Activated CD8-positive, alpha-beta memory T cell treated with anti-CD3 and anti-CD28 coated beads, Interleukin-2, amount 50 U/mL, for 24 hours (primary cell): ENCODE measurements at regions not wholly inside any gene's neighbourhood (a gene's known extent, or its start where the extent isn't known, plus 50 kb on each side); places are given as distances from the start of the nearest gene placed in this dataset.

Experiments
- DNase-seq: peaks from one replicate; pipeline ENCODE4 v3.0.0-alpha.2; 2020; ENCODE audit errors: extremely low read depth

DNA sequence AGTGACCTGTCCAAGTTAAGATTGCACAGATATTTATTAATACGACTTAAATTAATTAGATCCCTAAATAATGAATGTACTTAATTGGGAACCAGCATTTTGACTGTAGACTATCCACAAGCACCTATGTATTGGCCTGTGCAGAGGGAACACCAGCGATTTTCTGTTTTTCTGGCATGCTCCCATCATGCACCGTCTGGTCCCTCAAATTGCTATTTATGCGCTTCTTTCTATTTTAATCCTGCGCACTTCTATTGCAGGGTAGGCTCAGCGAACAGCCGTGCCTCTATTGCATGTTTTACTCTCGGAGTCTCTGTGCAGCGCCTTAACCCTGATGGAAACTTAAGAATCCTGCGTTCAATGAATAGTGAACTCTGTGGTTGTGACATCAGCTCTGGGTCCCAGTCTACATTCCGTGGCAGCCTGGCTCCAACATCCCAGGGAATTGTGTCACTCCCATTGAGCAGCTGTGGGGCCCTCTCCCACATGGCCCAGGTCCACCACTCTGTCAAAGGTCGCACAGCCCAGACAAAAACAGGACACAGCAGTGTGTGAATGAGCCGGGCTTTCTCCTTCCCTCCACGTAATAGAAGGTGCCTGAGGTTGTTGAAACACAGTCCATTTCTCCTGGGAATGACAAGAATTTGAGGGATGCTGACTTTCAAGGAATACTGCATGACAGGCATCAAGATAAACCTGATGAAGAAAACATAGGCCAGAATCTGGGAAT, 239.7 kb upstream of the KLF6 start:
- no peak for DNase-seq

DNA sequence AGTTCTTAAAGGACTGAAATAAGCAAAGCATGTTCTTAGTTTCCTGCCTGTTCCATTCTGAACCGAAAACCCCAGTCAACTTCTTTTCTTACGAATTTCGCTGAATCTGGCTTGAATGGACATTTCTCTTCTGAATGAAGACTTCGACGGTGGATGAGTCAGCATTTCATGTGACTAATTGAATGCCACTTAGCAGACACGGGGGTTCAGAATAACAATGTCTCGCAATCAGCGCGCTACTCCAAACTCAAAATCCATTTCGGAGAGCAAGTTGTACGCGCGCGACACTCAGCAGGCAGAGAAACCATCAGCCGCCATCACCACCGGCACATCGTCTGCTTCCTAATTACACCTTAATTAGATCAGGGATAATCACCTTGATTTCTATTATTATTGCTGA, 239.0 kb upstream of the KLF6 start:
- DNase-seq, result no peak

DNA sequence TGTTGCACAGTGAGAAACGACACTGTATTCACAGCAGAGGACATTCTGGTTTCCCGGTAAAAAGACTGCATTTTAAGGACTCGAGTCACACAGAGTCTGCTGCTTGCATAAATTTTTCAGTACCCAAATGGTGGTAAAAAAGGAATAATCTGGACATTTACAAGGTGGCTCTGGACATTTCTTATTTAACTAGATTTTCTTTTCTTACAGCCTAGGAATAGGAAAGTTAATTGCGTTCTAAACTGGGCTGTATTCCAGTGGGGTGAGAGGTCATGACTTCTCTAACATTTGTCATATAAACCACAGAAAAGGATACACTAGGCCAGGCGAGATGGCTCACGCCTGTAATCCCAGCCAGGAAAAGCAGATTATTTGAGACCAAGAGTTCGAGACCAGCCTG, 237.5 kb upstream of the KLF6 start:
- no peak for DNase-seq

DNA sequence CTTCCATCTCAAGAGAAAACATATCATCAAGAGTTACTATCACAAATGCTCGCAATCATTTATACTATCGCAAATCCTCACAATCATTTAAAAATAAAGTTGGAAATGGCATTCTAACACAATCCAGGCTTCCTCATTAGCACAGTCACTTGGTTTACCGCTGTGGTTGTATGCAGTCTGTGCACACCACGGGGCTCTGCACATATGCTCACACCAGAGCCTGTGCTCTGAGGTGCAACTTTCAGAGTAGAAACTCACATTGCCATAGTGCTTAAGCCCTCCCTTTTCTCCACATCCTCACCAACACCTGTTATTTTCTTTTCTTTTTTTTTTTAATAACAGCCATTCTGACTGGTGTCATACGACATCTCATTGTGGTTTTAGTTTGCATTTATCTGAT, 235.6 kb upstream of the KLF6 start:
- DNase-seq, result no peak

DNA sequence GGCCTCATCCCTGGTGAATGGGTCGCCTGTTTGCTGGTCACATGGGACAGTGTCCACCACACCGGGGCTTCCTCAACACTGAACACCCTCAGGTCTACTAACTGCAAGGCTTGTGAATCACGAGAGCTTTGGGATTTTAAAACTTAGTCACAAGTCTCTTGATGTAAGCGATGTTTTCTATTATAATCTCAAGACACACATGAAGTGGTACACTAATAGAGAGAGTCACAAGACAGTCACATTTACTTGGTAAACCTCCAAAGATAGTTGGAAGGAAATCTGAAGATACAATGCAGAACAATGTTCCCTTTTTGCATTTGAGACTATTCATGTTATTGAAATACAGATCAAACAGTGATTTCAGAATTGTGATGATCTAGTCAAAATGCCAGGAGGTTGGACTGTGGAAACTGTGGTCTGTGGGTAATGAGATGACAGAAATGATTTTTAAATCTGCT, 233.1 kb upstream of the KLF6 start:
- no peak for DNase-seq

DNA sequence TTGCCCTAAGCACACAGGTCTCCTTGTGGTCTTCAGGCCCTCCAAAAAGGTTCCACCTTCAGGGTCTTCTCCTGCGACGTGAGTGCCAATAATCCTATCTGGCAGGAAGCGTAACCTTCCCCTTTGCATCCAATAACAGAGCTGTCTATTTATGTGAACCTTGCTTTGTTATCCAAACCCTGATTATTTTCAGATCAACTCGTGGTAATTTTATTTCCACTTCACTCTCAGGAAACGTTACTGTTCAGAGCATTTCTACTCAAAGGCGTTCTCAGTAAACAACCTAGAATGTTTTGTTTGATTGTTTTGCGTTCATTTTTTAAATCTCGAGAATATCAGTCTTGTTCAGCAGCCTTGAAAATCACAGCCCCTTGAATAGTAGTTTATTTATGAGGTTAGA, 232.3 kb upstream of the KLF6 start:
- no peak for DNase-seq

DNA sequence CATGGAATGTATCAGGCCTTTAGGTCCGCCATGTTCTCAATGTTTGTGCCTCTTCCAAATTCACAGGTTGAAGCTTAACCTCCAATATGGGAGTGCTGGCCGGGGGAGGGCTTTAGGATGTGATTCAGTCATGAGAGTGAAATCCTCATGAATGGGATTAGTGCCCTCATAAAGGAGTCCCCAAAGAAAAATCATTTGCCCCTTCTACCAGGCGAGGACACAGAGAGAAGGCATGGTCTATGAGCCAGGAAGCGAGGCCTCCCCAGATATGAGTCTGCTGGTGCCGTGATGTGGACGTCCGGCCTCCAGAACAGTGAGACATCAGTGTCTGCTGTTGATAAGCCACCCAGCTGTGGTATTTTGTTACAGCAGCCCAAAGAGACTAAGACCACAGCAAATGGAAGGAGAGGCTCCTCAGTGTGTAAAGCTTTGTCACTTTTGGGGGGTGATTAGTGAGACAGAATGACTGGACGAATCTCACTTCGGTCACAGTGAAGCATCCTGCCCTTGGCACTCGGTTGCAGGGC, 231.3 kb upstream of the KLF6 start:
- DNase-seq, result no peak

DNA sequence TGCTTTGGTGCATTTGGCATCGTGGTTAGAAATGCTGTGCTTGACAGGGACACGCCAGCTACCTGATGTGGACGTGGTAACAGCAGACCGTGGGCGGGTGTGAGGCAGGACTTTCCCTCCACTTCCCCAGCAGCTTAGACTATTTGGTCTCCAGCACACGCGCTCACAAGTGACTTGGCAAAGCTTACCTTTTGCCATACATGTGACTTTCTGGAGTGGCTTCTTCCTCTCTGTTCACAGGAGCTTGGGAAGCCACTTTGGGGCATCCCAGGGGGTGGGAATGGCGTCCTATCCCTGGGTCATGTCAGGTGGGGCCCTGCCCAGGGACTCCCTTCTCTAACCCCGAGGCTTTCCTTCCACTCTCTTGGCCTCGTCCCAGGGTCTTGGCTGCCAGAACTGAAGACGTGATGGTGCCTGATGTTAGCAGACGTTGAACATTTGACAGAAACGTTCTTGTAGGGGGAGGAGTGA, 228.7 kb upstream of the KLF6 start:
- no peak for DNase-seq

DNA sequence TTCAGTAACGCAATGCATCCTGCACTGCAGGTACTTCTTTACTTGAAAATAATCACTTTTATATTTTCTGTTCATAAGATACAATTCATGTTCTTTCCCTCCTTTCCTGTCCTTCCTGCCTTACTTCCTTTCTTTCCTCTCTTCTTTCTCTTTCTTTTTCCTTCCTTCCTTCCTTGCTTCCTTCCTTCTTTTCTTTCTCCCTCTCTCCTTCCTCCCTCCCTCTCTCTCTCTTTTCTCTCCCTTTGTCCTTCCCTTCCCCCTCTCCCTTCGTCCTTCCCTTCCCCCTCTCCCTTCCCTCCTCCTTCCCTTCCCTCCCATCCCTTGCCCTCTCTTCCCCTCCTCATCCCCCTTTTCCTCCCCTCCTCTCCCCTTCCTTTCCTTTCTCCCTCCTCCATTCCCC, 227.8 kb upstream of the KLF6 start:
- DNase-seq, result no peak

DNA sequence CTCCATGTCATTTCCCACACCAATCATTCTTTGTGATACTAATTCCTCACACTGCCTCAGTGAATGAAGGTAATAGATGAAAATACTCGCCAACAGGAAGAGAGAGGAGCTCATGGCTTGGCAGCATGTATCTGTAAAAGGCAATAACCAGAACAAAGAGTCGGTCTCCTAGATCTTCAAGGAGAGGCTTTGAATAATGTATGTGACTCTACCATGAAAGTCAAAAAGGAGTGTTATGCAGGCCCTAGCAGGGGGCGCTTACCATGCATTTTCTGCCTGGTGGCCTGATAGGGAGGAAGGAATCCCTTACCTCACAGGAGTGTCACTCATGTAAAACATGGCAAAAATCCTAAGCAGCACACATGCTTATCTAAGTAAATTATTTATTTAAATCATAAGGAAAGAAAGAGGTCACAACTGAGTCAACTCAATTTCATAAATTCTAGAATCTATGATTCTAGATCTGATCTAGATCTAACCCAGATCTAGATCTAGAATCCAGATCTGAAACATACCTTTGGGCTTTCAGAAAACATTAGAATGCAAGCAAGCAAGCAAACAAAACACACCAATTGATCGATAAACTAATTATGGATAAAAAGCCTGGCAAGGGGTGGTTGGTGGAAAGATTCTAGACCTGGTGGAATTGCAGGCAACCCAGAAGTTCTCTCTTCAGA, 226.3 kb upstream of the KLF6 start:
- no peak for DNase-seq

DNA sequence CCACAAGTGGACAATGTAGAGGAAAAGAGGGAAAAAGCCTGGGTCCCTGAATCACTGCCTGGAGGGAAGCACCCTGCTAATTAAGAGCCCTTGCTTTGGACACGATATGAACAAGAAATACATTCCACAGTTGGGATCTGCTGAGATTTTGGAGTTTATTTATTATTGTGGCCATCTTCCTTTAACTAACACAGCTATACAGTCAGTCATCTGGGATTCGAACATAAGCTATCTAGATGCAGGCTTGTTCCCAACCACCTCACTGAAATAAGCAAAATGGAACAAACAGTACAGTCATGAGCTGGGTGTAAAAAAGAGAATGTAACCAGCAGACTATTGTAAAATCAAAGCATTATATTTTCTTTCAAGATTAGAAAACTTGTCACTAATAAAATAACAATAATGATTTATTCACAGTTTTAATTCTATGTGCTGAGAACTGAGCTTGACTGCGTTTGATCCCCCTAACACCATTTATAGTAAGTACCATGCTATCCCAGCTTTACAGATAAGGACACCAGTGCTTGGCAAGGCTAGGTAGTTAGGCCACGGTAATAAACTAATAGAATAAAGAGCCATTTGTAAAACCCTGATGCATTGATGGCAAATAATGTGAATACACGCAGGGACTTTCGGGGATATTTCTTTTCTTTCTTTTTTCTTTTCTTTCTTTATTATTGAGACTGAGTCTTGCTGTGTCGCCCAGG, 223.8 kb upstream of the KLF6 start:
- no peak for DNase-seq

DNA sequence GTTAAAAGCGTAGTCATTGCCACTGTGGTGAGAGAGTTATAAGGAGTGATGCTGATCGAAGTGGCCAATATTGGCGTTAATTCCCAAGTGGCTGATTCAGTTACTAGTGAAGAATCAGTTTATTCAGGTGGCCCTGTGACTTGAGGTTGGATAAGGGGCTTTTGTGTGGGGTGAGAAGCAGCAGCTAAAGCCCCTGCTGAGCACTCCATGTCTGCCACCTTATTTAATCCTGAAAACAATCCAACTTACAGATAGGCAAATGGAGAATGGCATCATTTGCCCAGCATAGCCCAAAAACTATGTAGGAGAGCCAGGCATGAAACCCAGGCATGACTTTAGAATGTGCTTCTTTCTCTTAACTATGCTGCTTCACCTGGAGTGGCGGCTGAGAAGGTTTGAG, 222.8 kb upstream of the KLF6 start:
- no peak for DNase-seq

DNA sequence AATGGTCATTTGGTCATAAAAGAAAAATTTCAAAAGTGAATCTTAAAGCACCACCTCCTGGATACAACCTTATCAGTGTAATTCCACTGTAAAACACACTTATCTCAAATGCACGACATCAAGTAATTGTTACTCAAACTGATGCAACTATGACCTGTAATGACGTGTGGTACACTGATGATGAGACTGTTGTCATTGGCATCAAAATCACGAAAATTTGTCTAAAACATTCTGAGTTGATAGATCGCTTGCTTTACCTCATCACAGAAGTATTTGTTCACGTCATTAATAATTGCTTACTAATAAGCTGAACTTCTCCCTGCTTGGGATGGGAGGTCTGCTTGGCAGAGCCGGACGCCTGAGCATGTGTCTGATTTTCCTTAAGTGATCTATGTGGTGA, 221.8 kb upstream of the KLF6 start:
- no peak for DNase-seq

DNA sequence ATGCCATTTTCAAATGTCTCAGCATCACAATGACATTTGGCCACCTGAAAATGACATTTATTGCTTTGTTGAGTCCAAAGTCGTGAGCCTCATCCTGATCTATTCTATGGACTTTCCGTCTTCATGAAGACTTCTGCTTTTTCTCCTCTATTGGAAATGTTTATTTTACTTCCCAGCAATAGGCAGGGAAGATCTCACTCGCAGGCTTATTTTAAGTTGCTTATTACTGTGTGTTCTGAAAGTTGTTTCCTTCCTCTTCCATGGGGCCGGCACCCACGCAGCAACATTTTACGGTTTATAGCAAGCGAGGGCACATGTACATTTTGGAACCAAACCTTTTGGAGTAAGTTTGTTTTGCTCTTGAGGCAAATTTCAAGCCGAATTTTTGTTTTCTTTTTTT, 221.0 kb upstream of the KLF6 start:
- no peak for DNase-seq

DNA sequence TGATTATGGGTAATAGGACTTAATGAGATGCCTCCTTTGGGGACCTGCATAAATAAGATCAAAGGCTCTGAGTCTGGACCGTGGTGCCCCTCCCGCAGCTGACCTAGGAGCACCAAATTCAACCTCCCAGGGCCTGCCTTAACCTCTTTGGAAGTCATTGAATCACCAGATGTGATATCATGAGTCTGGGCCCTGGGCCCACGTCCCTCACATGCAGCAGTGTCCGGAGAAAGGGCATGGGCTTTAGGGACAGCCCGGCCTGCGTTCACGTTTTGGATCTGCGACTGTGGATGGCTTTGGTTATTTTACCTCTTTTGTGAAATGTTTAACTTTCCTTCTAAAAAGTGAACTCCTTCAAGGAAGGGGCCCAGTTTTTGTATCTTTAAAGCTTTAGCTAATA, 220.0 kb upstream of the KLF6 start:
- DNase-seq, result no peak

DNA sequence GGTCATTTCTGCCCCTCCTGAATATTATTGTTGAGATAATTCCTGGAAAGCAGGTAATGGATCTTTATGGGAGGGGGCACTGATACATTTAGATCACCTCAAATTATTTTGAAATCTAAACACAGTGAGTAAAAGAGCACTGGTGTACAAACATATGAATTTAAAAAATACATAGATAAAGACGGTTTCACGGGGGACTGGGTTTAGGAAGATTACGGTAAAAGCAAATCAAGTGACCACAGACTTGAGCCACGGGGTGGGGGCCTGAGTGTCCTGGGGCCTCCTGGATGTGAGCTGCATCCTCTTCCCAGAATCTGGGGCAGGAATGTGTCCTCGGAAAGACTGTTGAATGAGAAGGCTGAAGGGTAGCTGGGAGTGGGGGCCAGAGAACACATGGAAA, 219.1 kb upstream of the KLF6 start:
- no peak for DNase-seq

DNA sequence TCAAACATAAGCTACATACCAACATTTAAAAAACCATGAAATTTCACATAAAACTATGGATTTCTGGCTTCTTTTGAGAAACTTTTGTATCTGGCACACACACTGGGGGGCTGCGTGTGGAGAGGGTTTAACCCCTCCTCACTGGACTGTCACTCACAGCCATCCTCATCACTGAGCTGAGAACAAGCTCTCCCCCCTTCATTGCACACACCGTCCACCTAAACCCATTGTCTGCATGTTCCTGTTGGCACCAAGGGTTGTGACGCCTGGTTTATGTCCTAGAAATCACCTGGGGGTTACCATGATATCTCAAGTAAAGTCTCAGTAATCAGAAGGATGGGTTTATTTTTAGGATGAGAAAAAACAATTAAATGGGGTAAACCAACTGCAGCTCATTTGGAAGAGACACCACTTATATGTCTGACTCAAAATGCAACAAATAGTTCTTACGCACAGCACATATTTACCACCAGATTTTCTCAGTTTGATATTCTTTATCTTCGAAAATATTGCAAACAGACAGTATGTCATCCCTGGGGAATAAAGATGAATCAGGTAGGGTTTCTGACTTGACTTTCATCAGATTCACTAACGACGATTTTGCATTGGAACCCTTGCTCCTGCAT, 218.5 kb upstream of the KLF6 start:
- no peak for DNase-seq

DNA sequence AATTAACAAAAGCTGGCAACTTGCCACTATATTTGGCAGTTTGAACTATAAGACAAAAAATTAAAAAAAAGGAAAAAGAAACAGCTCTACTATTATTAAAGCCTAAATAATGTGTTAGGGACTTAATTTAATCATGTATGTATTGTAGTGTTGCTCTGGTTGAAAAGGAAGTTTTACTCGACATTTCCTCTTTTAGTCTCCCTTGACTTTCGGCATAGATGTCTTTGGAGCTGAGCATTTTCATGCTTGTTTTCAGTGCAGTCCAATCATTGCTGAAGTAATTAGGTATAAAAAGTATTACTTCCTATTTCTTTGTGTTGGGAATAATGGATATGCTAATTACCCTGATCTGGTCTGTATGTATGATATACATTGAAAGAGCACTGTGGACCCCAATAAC, 216.8 kb upstream of the KLF6 start:
- no peak for DNase-seq

DNA sequence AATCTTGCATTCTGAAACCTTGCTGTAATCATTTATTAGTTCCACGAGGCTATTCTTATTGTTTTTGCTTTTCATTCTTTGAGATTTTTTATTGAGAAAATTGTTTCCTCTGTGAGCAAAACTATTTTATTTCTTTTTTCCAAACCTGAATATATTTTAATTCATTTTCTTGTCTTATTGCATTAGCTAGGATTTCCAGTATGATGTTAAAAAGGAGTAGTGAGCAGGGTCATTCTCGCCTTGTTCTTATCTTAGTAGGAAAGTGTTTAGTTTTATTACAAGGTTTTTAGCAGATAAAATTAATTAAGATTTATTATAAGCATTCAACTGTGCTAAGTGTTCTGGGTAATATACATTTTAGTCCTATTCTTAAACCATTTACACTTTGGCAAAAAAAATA, 214.6 kb upstream of the KLF6 start:
- no peak for DNase-seq

DNA sequence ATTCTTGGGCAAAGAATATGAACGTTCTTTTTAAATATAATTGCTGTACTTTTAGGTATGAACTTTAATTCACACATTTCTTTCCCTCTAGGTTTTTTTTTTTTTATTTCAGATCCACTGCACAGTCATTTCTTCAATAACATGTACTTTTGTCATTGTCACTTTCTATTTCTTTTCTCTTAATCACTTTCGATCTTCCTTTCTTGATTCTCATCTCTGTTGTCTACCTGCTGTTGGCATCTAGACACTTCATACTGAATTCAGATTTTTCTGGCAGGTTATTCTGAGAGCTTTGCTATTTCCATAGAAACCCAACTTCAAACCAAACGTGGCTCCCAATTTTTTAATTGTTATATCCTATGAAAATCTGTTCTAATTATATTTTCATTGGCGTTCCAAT, 211.7 kb upstream of the KLF6 start:
- no peak for DNase-seq

DNA sequence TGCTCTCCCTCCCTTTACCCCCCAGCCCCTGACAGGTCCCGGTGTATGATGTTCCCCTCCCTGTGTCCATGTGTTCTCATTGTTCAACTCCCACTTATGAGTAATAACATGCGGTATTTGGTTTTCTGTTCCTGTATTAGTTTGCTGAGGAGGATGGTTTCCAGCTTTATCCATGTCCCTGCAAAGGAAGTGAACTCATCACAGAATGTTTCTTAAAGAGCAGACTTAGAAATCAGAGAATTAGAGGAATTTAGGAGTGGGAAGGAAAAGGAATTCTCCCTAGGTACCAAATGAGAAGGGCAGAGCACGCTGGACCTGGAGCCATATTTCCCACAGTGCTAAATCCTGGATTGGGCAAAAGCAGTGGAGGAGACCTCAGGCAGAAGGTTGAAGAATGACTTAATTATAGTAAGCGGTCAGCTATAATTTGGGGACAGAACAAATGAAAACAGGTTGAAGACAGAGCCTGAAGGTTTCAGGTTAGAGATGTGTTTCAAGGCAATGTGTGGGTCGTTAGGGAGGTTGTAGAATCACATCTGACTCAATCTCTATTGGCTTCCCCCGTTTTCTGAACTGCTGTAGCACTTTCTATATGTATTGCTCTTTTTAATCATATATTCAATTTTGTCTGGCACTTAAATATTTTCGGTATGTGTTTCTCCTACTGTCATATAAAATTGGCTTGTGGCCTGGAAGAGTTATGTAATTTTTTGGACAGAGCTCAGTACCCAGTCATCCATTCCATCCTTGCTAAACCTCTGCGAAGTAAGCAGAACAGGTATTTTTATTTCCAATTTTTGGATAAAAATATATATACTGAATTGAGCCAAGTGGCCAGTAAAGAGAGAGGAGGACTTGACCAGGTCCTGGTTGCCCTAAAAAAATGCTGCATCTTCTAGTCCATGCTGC, 210.5 kb upstream of the KLF6 start:
- DNase-seq, result no peak
